Myocyte (in vitro differentiated cells): ENCODE measurements at regions not wholly inside any gene's neighbourhood (a gene's known extent, or its start where the extent isn't known, plus 50 kb on each side); places are given as distances from the start of the nearest gene placed in this dataset.

ENCODE experiments used
- DNase-seq: peaks from one replicate; pipeline ENCODE4 v3.0.0-alpha.2; 2012; ENCODE audit warnings: low read depth

DNA sequence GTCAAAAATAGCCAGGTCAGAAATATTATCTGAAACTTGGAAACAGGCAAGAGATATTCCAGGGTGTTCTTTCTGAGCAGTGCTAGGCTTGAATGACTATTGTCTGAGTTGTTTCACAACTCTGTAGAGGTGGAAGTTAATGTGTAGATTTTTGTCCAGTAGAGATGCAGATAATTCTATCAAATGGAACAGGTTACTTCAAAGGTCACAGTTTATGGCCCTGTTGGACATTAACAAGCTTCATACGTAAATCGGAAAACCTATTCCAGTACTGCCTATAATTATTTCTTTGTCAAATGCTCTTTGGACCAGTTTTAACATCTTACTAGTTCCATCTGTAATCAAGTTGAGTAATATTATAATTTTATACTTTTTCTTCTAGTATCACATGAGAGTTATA lies 1639.4 kb upstream of the TENM3 start:
- no peak for DNase-seq

- no peak for DNase-seq
Measured at GRCh38 chr4:180610324-180610723, 1632.9 kb upstream of the TENM3 start.

DNA sequence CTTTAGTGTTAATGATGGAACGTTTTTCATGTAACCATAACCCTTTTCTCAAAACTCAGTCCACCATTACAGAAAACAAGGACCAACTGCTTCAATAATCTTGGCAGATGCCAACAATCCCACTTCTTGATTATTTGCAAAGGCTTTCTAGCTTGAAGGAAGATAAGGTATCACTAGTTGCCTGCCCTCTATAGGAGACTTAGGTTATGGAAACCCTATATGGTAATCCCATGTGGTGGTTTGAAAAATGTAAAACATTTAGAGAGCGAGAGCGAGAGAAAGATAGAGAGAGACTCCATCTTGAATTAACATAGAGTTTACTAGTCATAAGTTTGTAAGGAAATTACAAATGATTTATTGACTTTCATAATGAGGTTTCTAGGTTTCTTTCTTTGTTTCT lies 1627.5 kb upstream of the TENM3 start:
- DNase-seq: no peak

DNA sequence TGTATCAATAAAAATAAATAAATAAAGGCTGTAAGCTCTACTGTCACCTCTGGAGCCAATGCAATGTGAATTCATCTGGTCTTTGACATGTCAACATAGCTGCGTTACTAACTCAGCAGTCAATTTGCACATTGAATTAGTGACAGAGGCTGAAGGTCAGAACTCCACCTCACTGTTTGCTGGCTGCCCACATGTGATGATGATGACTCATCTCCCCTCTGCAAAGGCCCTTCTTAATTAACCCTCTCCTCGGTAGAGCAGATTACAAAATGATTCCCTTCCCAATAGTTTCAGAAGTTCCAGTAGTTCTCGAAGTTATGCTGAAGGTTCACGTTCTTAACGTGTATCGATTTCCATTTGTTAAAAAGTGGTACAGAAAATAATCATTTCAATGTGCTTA lies 1626.0 kb upstream of the TENM3 start:
- DNase-seq: no peak

- DNase-seq: no peak
Measured at GRCh38 chr4:180618396-180618795, 1624.8 kb upstream of the TENM3 start.

- DNase-seq: no peak
Measured at GRCh38 chr4:180619440-180619839, 1623.8 kb upstream of the TENM3 start.

DNA sequence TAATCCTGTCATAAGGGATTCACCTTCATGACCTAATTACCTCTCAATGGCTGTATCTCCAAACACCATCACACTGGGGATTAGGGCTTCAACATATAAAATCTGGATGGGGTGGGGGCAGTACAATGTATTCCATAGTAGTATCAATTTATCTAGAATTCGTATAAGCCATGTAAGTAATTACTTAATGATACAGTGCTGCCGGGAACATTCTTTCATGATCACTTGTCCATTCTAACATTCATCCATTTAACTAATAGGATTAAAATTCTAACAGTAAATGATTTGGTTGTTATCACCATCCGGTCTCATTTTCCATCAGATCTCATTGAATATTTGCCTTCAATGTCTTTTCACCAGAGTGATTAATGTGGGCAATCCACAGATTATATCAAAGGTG lies 1620.9 kb upstream of the TENM3 start:
- no peak for DNase-seq

GRCh38 chr4:180625653-180626052 lies 1617.5 kb upstream of the TENM3 start:
- DNase-seq: no peak

- no peak for DNase-seq
Measured at GRCh38 chr4:180630012-180630665, 1613.1 kb upstream of the TENM3 start.

DNA sequence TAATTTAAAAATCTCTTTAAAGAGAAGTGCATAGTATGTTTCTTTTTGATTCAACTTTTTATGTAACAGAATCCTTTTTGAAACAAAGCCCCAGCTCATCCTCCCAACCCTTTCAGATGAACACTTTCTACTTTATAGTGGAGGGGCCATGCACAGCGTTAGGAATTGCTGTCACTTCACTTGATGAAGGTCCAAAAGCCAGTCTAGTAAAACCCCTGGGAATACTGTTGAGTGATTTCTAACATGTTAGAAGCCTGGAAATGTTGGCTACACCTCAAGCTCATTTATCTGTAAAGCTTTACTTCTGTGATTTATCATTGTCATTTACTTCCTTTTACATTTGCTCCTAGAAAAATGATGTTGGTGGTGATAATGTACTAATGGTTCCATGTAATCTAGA lies 1608.9 kb upstream of the TENM3 start:
- no peak for DNase-seq

DNA sequence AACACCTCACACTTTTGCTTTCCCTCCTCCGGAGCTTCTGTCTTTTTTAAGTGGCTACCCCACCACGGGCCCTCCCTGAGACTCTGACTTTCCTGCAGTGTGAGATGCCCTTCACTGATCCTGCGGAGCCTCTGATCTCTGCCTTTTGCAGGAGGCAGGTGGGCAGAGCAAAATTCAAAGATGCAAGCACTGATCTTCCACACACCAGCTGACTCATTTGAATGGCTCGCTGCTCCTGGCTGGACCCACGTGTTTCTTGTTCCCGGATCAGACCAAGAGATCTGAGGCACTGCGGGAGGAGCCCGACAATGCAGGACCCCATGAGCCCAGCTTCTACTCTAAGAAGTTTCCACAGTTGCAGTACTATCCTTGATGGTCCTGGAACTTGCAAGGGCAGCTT lies 1607.9 kb upstream of the TENM3 start:
- no peak for DNase-seq

- no peak for DNase-seq
Measured at GRCh38 chr4:180636696-180637404, 1606.4 kb upstream of the TENM3 start.

GRCh38 chr4:180637616-180638015 lies 1605.6 kb upstream of the TENM3 start:
- no peak for DNase-seq

- no peak for DNase-seq
Measured at GRCh38 chr4:180640193-180640592, 1603.0 kb upstream of the TENM3 start.

- DNase-seq: no peak
Measured at GRCh38 chr4:180641495-180641894, 1601.7 kb upstream of the TENM3 start.

DNA sequence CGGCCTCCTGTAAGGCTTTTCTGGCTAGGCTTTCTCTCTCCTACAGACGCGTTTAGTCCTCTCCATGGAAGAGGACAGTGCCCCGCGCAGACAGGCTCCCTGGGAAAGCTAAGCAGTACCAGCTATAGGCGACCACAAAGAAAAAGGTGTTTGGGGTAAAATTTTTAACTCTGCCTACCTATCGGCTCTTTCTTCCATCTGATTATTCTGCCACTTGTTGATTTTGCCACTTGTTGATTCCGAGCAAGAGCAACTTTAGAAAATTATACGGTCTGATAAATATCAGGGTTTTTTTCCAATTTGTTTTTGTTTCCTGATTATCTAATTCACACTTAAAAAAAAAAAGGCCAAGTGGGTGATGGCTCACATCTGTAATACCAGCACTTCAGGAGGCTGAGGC lies 1600.5 kb upstream of the TENM3 start:
- DNase-seq: no peak

DNA sequence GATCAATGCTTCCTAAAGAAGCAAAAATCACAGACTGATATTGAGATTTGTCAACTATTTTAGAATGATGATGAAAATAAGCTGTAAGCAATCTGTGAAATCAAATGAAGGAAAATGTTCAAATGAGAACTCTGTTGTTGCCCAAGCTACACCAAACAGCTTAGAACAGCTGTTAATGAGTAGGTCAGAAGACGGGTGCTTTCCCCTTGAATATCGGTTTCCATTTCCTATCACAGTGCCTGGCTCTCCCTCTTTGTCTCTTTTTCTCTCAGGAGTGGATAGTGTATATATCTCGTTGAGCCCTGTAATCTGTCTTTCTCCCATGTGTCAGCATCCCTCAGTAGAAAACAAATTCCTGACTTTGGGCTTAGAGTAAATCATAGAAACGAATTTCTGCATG lies 1592.9 kb upstream of the TENM3 start:
- DNase-seq: no peak

DNA sequence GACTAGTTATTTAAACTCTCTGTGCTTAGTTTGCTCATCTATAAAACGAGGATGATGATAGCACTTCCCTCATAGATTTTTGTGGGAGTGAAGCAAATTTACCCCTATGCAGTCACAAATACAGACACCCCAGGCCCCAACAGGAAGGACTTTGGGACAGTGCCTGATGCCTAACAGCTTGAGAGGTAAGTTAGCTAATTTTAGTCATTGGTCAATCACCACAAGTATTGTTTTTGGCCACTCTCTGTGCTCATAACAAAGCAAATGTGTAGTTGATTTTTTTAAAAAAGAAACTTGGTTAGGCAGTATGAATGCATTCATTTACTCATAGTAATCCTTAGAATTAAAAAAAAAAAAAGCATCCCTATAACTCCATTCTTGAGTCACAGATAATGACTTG lies 1590.7 kb upstream of the TENM3 start:
- no peak for DNase-seq

- DNase-seq: no peak
Measured at GRCh38 chr4:180655886-180656285, 1587.3 kb upstream of the TENM3 start.

GRCh38 chr4:180657881-180658280 lies 1585.3 kb upstream of the TENM3 start:
- no peak for DNase-seq

DNA sequence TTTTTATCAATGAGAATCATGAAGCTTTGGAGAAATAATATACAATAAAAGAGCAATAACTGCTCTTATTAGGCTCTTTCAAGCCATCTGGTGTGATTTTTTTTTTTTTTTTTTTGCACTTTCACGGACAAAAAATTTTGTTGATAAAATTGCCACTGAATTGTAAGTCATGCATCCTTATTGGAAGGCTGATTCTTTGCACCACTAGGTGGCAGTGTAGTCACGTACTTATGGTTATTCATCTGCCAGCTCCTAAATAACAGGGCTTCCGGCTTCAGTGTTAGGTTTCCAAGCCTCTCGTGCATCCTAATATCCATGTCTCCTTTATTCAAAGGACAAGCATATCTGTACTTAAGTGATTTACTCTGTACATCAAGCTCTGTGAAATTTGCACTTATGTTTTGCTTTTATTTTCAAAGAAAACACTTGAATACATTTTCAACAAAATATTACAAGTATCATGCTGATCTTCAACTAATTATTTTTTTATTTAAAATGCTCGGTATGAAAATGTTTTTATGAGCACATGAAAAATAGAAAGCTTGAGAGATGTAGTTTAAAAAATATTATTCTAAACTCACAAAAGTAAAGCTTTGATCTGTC lies 1578.3 kb upstream of the TENM3 start:
- peak; percentile 84 for DNase-seq

GRCh38 chr4:180665481-180665880 lies 1577.7 kb upstream of the TENM3 start:
- DNase-seq: no peak
